Nephron (organoid): ENCODE measurements at regions not wholly inside any gene's neighbourhood (a gene's known extent, or its start where the extent isn't known, plus 50 kb on each side); places are given as distances from the start of the nearest gene placed in this dataset.
"Not testable (repeated sequence)": the region's sequence is repeated elsewhere in the genome, so short reads cannot be mapped to it uniquely, and the experiment has no call there.

ENCODE experiments used
- H3K27ac Mint-ChIP-seq, 3 experiments: 2 replicates each; pipeline ENCODE4 v1.8.0; 2020; ENCODE audit warnings: mixed read lengths in 3 of 3, mild to moderate bottlenecking in 2 of 3, moderate library complexity in 1 of 3
- H3K27me3 Mint-ChIP-seq: 2 replicates; pipeline ENCODE4 v1.8.0; 2021; ENCODE audit warnings: low read depth, mild to moderate bottlenecking, moderate library complexity, mixed read lengths
- H3K36me3 Mint-ChIP-seq: 2 replicates; pipeline ENCODE4 v1.8.0; 2020; ENCODE audit warnings: low read depth, mixed read lengths
- H3K4me1 Mint-ChIP-seq: 2 replicates; pipeline ENCODE4 v1.8.0; 2020; ENCODE audit warnings: mixed read lengths
- H3K4me3 Mint-ChIP-seq, 3 experiments: 2 replicates each; pipeline ENCODE4 v1.8.0; 2020; ENCODE audit warnings: mild to moderate bottlenecking in 3 of 3, mixed read lengths in 3 of 3, moderate library complexity in 2 of 3
- H3K9me3 Mint-ChIP-seq: 2 replicates; pipeline ENCODE4 v1.8.0; 2020; ENCODE audit warnings: mixed read lengths
- TF ChIP-seq, protein P1 (sequence below), 3 experiments: fragments of 200-600 bp; sonication (generic); IDR thresholded peaks; one replicate each; pipeline ENCODE4 v1.5.0; 2021; ENCODE audit warnings: antibody characterized with exemption in 3 of 3; ENCODE audit not compliant: unreplicated experiment in 3 of 3

DNA sequence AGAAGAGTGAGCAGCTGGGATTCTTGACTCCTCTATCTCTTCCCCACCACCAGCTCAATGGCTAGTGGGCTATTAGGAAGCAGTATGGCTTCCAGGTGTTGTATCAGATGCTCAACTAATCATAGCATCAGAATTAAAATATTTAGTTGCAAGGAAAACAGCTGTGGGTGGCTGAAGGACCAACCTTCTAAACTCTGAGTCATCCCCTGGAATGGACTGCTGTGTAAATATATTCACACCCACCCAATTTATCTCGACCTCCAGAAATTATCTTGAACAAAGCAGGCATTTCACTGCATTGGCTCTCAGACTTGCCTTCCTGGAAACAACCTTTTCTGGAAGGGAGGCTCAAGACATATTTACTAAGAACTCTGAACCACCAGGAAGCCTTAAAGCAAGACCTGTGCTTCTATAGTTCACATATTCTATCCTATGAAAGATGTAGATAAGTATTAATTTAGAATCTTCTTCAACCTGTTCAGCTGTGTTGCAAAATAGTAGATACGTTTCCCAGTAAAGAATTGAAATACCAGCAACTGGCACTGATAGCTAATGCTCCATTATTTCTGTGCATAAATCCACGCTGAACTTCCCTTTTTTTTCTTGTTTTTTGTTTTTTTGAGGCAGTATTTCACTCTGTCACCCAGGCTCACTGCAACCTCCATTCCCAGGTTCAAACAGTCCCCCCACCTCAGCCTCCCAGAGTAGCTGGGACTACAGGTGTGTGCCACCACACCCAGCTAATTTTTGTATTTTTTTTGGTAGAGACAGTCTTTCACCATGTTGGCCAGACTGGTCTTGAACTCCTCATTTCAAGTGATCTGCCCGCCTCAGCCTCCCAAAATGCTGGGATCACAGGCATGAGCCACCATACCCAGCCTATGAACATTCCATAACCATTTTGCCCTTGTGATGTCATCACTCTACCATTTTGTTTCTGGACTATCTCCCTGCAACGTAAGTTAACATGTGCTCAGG is 56.9 kb upstream of the CD2AP start:
- TF ChIP-seq, protein P1, sequence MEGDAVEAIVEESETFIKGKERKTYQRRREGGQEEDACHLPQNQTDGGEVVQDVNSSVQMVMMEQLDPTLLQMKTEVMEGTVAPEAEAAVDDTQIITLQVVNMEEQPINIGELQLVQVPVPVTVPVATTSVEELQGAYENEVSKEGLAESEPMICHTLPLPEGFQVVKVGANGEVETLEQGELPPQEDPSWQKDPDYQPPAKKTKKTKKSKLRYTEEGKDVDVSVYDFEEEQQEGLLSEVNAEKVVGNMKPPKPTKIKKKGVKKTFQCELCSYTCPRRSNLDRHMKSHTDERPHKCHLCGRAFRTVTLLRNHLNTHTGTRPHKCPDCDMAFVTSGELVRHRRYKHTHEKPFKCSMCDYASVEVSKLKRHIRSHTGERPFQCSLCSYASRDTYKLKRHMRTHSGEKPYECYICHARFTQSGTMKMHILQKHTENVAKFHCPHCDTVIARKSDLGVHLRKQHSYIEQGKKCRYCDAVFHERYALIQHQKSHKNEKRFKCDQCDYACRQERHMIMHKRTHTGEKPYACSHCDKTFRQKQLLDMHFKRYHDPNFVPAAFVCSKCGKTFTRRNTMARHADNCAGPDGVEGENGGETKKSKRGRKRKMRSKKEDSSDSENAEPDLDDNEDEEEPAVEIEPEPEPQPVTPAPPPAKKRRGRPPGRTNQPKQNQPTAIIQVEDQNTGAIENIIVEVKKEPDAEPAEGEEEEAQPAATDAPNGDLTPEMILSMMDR (IDR thresholded peaks at IDR 0.05; ENCODE audit: unreplicated experiment in 3 of 3) = no peak
- H3K4me3 Mint-ChIP-seq = no peak overlapping the region
- H3K27me3 Mint-ChIP-seq = peaks cover 3% of the 10 kb centered on the region
- no peaks in the 10 kb centered on the region for H3K9me3 Mint-ChIP-seq
- H3K4me1 Mint-ChIP-seq = peaks cover 6% of the 10 kb centered on the region
- H3K27ac Mint-ChIP-seq = peak overlapping the region; percentile 49 to 62 (median 49)
- no peaks in the 10 kb centered on the region for H3K36me3 Mint-ChIP-seq

DNA sequence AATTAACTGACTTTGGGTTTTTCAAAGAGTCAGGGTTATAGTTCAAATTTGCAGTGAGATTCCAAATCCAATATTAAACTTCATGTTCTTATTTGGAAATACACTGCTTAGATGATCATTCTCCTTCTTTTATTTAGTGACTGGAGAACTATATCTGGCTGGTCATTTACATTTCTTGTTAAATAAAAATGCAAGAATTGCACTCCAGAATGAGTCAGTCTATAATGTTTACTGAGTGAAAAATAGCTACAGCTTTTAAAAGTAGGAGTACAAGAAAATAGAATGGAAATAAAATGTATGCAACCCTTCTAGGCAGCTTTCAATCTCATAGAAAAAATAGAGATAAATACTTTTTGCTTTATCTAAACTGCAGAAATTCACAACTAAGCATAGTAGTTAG is 54.5 kb upstream of the CD2AP start:
- TF ChIP-seq, protein P1 (IDR thresholded peaks at IDR 0.05; ENCODE audit: unreplicated experiment in 3 of 3) = no peak
- peaks cover 3% of the 10 kb centered on the region for H3K27me3 Mint-ChIP-seq
- H3K4me1 Mint-ChIP-seq = peaks cover 6% of the 10 kb centered on the region
- no peak overlapping the region for H3K27ac Mint-ChIP-seq
- no peaks in the 10 kb centered on the region for H3K36me3 Mint-ChIP-seq
- H3K9me3 Mint-ChIP-seq = peaks cover 12% of the 10 kb centered on the region
- no peak overlapping the region for H3K4me3 Mint-ChIP-seq

GRCh38 chr6:47424436-47424836 is 53.2 kb upstream of the CD2AP start:
- peaks cover 18% of the 10 kb centered on the region for H3K9me3 Mint-ChIP-seq
- no peaks in the 10 kb centered on the region for H3K36me3 Mint-ChIP-seq
- H3K27me3 Mint-ChIP-seq = peaks cover 6% of the 10 kb centered on the region
- H3K27ac Mint-ChIP-seq = no peak overlapping the region
- TF ChIP-seq, protein P1 (IDR thresholded peaks at IDR 0.05; ENCODE audit: unreplicated experiment in 3 of 3) = no peak
- H3K4me1 Mint-ChIP-seq = peaks cover 3% of the 10 kb centered on the region
- no peak overlapping the region for H3K4me3 Mint-ChIP-seq

DNA sequence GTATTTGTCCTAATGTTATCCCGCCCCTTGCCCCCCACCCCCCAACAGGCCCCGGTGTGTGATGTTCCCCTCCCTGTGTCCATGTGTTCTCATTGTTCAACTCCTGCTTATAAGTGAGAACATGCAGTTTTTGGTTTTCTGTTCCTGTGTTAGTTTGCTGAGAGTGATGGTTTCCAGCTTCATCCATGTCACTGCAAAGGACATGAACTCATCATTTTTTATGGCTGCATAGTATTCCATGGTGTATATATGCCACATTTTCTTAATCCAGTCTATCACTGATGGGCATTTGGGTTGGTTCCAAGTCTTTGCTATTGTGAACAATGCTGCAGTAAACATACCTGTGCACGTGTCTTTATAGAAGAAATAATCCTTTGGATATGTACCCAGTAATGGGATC is 51.9 kb upstream of the CD2AP start:
- H3K4me1 Mint-ChIP-seq, H3K27me3 Mint-ChIP-seq, H3K27ac Mint-ChIP-seq, H3K36me3 Mint-ChIP-seq, H3K4me3 Mint-ChIP-seq: not testable (repeated sequence)
- peaks cover 21% of the 10 kb centered on the region for H3K9me3 Mint-ChIP-seq

- Mint-ChIP-seq H3K36me3 (no peaks in the 10 kb centered on the region), H3K4me3 (no peak overlapping the region), H3K4me1 (no peaks in the 10 kb centered on the region), H3K27me3 (peaks cover 6% of the 10 kb centered on the region), H3K9me3 (peaks cover 24% of the 10 kb centered on the region), H3K27ac (no peak overlapping the region)
- TF ChIP-seq, protein P1 (IDR thresholded peaks at IDR 0.05; ENCODE audit: unreplicated experiment in 3 of 3) = no peak
These were observed 50.9 kb upstream of the CD2AP start for GRCh38 chr6:47426524-47427302.

GRCh38 chr6:47427680-47428079 is 49.9 kb upstream of the CD2AP start:
- Mint-ChIP-seq H3K27ac (no peak overlapping the region), H3K4me1 (no peaks in the 10 kb centered on the region), H3K27me3 (peaks cover 6% of the 10 kb centered on the region), H3K4me3 (no peak overlapping the region), H3K9me3 (peaks cover 24% of the 10 kb centered on the region), H3K36me3 (no peaks in the 10 kb centered on the region)
- TF ChIP-seq, protein P1 (IDR thresholded peaks at IDR 0.05; ENCODE audit: unreplicated experiment in 3 of 3) = no peak
